DMS53 (cell line): ENCODE measurements at regions not wholly inside any gene's neighbourhood (a gene's known extent, or its start where the extent isn't known, plus 50 kb on each side); places are given as distances from the start of the nearest gene placed in this dataset.
"Not testable (repeated sequence)": the region's sequence is repeated elsewhere in the genome, so short reads cannot be mapped to it uniquely, and the experiment has no call there.

Source experiments
- DNase-seq: peaks from one replicate; lab custom pipeline; 2025; lab: John Stamatoyannopoulos, UW

DNA sequence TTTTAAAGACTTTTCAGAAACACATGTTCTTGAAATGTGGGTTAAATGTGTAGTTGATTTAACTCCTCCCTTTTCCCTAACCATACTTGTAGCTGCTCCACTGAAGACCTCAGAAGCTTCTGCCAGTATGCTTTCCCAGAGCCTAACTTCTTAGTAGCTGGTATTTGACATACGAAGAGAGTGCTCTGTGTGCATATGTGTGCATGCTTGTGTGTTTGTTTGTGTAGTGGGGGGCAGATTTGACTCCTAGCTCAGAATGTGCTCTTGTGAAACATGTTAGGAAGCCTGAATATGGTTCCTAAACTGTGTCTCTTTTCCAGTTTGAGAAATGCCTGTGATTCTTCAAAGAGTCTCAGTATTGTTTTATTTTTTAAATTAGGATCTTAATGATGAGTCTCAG, 420.4 kb downstream of the PCNX1 start:
- DNase-seq = no peak

DNA sequence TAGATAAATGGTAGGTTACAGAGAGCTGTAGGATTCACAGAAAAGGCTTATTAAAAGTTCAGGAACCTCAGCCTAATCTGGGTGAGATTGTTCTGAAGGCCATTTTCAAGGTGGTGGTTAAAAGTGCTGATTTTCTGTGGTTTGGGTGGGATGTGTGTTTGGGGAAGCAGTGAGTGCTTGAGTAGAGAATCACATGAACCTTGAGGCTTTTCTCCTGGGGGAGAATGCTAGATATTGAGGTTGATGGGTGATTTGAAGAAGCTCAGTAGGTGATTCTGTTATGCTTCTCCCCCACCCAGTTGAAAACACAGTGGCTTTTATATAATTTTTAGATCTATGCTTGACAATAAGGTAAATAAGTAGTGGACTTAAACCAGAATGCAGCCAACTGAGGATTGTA, 420.9 kb downstream of the PCNX1 start:
- DNase-seq = no peak

DNA sequence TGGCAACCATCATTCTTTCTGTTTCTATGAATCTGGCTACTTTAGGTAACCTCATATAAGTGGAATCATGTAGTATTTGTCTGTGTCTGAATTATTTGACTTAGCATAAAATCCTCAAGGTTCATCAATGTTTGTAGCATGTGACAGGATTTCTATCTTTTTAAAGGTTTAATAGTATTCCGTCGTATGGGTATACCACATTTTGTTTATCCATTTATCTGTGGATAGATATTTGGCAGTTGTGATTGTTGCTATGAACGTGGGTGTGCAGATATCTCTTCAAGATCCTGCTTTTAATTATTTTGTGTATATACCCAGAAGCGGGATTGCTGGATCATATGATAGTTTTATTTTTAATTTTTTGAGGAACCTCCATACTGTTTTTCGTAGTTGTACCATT, 421.7 kb downstream of the PCNX1 start:
- DNase-seq = no peak

DNA sequence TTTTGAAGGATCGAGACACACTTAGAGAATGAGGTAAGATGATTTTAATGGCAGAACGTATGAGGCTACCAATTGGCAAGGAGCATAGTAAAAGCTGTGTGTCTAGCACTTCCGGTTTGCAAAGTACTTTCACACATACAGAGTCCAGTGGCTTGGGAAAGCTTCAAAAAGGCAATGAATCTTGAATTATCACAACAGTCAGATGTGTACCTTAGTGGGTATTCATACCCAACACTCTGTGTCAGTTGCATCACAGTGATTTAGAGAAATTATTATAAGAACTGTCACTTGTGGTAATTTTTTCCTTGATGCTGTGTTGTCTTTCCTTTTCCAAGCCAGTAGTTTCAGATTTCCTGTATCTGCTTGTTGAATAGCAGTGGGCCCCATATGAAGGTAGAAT, 424.1 kb downstream of the PCNX1 start:
- DNase-seq = no peak

DNA sequence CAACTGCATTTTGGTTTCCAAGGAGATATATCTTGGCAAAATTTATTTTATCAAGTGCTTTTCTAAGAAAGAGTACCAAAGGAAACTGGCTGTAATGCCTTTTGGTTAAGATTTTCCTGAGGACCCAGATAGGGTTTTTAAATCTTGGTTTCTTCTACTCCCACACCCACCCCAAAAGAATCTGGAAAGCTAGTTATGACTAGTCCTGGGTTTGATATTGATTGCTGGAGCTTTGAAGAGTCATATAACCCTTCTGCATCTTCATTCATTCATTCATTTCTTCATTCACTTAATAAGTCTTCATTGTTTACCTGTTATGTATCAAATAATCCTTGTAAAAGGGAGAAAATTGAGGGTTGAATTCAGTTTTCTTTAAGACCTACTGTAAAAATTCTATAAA, 425.2 kb downstream of the PCNX1 start:
- DNase-seq = no peak

DNA sequence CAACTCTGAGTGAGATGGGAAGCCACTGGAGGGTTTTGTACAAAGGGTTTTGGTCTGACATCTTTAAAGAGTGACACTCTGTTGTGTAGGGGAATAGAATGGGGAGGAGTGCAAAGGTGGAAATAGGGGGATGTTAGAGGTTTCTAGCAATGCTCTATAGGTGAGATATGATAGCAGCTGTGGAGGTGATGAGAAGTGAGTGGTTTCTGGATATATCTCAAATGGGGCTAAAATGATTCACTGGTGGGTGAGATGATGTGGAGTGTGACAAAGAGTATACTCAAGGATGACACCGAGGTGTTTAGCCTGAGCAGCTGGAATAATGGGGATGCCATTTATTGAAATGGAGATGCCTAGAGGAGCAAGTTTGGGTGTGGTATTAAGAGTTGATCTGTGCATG, 426.4 kb downstream of the PCNX1 start:
- no peak for DNase-seq

DNA sequence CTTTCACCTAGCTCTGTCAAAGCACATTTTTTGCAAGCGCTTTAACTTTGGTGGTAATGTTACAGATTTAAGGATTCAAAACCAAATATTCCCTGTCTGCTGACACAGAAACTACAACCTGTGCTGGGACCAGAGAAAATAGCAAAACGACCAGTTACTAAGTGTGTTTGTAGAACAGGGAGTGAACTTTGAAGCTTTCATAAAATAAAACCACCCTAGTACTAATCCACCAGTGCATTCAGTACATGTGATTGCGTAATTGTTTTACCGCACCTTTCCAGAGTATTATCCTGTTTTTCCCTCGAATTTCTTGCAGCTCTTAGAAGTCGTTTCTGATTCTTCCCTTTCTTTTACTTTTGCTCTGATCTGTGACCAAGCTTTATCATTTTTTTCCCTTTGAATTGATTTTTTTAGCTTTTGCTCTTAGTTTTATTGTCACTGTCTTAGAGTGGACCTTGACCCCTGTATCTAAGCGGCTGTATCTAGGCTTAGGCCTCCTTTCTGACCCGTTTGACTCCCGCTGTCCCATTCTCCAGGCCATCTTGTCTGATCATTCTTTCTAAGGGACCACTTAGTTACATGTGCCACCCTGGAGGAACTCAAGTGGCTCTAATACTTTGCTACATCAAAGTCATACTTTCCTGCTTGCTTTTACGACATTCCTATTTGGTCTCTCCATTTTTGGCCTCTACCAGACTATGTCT, 429.4 kb downstream of the PCNX1 start:
- DNase-seq = no peak

DNA sequence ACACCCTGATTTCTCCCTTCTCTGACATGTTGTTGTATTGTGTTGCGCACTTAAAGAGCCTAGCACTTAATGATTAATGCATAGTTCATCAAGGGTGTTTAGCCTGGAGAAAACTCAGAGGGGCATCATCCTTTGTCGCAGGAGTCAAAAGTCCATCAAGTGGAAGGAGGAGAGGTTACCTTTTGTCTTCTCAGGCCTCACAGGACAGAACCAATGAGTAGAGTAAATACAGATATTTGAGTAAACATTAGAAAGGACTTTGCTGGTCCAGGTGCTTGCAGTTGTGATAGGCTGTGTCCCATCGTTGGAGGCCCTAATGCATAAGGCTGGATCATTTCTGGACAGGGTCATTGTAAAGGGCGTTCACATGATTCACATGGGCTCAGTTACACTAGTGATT, 430.9 kb downstream of the PCNX1 start:
- DNase-seq = peak; percentile 67

DNA sequence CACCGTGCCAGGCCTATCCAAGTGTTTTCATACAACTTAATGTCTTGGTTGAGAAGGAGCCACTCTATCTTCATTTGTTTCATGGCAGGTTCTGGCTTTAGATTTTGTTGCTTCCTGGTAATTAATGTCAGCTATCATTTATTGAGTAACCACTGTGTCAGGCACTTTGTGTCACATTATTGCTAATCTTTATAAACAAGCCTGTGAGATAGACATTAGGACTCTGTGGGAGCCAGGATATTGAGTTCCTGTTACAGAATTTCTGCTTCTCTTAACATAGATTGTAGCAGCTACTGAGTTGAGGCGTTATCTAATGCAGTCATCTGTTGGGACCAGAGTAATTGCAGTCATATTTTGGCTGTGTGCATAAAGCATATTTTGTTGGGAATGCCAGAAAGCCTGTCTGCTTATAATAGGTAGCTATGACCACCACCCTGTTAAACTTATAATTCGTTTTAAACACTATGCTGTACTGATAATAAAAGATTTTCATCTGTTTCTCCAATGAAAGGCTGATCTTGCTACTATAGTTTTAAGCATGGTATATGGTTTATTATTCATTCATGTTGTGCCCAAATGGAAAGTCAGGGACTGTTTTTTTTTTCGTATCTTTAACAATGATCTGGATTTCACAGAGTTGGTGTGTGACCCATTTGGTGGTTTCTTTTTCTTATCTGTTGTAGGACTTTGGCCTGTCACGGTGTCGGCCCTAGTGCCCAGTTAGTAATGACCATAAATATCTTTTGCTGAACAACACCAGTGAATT, 432.6 kb downstream of the PCNX1 start:
- no peak for DNase-seq

DNA sequence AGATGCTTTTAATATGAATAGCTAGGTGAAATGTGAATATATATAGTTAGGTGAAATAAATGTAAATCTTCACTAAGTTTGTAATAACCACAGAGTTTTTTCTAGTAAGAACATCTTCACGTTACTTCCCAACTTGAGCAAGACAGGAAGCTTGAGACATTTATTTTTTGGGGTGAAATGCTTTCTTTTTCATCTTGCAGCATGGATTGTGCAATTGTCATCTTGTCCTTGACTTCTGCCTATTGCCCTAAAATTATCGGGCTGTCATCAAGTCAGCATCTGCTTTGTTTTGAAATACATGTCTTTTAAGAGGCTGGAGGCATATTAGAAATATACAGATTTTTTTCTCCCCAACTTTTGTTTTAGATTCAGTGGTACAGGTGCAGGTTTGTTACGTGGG, 433.9 kb downstream of the PCNX1 start:
- DNase-seq = no peak

DNA sequence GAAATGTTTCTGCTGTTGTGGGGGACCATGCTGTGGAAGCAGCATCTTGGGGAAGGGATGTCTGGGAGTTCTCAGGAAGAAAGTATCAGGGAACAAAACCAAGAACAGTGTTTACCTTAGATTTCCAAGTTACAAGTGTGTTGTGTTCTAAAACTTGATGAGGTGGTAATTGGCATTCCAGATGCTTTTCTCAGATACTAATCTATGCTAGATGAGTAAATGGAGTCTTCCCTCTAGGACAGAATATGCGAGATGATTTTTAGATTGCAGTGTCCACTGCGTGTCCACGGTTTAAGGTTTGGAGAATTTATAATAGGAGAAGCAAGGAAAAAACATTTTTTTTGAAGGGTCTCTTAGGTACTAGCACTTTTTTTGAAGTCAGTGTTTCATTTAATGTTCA, 436.5 kb downstream of the PCNX1 start:
- no peak for DNase-seq

DNA sequence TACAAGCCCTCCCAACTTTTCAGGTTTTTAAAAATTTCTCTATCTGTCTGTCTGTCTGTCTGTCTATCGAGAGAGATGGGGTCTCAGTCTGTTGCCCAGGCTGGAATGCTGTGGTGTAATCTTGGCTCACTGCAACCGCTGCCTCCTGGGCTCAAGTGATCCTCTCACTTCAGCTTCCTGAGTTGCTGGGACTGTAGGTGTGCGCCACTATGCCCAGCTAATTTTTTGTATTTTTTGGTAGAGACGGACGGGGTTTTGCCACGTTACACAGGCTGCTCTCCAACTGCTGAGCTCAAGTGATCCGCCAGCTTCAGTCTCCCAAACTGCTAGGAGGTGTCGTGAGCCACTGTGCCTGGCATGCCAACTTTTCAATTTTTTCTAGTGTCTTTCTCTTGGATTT, 437.2 kb downstream of the PCNX1 start:
- no peak for DNase-seq

DNA sequence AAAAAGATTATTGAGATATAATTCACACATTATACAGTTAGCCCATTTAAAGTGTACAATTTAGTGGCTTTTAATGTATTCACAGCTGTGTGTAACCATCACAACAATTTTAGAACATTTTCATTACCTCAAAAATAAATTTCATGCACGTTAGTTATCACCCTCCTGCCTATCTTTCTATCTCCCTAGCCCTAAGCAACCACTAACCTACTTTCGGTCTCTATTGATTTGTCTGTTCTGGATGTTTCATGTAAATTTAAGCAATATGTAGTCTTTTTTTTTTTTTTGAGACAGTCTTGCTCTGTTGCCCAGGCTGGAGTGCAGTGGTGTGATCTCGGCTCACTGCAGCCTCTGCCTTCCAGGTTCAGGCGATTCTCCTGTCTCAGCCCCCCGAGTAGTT, 439.4 kb downstream of the PCNX1 start:
- no peak for DNase-seq

DNA sequence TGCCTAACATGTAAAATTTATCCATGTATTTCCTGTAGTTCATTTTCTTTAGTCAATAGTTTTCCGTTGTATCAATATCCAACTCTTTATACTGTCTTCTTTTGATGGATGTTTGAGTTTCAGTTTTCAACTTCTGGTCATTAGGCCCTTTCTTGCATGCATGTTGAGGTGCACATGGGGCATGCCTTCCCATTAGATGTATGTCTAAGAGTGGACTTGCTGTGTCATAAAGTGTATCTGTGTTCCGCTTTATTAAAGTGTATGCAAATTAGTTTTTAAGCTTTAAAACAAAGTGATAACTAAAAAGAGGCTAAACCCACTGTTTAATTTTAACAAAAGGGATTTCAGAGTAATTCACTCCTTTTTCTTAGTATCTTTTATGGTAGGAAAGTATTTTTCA, 441.1 kb downstream of the PCNX1 start:
- DNase-seq = no peak

DNA sequence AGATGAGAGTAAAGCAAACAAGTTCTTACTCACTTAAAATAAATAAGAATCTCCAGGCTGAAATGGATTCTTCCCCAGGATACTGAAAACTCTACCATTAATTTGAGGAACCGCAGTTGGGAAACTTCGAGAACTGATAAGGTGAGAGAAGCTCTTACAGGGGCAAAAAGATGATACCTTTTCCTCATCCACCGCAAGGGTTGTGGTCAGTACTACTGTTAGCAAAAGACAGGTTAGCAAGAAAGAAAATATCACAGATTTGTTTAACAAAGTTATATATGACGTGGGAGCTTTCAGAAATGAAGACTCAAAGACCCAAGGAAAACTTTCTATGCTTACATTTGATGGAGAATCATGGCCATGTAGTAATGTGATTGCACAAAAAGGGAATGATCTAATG, 441.6 kb downstream of the PCNX1 start:
- no peak for DNase-seq

DNA sequence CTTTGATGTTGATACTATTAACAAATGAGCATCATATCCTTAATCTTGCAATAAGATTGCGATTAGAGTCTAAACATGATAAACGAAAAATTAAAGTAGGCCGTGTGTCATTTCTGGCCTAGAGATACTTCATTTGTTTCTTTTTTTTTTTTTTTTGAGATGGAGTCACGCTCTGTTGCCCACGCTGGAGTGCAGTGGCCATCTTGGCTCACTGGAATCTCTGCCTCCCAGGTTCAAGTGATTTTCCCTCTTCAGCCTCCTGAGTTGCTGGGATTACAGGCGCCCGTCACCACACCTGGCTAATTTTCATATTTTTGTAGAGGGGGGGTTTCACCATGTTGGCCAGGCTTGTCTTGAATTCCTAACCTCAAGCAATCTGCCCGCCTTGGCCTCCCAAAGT, 446.9 kb downstream of the PCNX1 start:
- no peak for DNase-seq

DNA sequence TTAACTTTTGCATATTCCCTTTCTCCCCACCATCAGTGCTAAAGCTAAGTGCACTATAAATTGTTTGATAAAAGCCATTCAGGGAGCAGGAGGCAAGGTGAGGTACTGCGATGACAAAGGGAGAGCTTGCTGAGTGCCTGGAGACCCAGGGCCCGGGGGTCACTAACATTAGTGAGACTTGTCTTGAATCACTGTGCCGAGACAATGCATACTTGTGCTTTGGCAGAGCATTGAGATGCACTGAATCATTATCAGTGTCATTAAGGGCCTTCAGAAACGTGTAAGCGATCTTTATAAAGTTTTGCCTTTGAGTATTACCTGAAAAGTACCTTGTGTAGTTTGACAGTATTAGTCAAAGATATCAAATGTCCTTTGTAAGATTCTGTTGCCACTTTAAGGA, 447.5 kb downstream of the PCNX1 start:
- DNase-seq = no peak

DNA sequence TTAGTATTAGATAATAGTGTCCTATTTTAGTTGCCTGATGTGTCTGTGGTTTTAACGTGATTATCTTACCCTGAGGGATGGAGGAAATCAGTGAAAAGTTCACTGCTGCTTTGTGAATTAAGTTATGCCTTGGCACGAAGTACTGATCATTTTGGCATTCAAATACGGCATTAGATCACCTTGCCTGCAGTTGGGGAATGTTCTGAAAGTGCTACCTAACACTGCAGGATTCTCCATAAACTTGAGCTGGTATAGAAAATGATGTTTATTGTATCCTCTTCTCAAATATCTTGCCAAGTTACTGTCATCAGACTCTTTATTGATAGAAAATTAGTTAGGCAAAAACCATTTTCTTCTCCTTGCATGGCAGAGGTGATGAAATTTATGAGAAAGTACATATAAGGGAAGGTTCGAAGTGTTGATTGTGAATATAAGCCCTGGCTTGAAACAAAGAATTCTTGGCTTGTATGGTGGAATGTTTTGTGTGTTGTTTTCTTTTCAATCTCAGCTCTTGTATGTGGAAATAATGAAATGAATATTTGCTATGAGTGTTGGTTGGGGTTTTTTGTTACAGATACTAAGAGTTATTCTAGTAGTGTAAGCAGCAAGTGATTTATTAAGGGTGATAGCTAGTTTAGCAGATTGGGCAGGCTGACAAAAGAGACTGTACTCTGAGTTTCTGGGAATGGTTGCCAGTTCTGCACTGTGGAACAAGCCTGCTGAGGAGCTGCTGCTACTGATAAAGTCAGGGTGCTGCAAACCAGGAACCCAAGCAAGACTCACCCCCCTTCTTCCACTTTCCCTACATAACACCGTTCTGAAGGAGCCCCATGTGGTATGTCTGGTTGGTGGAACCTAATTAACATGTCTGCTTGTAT, 448.3 kb downstream of the PCNX1 start:
- DNase-seq = no peak

DNA sequence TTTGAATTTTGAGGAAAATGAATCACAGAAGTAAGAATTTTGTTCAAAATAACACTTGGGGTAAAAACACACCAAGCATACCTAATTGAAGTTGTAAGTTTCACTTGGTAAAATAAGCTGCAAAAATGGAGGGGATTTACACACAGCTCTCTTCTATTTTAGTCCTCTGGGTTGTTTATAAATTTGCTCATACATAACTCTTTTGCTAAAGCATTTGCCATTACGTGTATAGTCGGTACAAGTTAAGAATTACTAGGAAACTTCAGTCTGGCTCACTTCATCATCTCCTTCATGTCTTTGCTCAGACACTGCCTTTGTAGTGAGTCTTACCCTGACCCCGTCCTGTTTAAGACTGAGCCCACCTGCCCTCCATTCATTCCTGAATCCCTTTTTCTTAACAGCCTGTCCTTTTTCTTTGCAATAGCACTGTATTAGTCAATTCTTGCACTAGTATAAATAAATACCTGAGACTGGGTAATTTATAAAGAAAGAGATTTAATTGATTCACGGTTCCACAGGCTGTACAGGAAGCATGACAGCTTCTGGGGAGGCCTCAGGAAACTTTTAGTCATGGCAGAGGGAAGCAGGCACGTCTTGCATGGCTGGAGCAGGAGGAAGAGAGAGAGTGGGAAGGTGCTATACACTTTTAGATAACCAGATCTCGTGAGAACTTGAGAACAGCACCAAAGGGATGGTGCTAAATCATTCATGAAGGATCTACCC, 451.1 kb downstream of the PCNX1 start:
- no peak for DNase-seq

DNA sequence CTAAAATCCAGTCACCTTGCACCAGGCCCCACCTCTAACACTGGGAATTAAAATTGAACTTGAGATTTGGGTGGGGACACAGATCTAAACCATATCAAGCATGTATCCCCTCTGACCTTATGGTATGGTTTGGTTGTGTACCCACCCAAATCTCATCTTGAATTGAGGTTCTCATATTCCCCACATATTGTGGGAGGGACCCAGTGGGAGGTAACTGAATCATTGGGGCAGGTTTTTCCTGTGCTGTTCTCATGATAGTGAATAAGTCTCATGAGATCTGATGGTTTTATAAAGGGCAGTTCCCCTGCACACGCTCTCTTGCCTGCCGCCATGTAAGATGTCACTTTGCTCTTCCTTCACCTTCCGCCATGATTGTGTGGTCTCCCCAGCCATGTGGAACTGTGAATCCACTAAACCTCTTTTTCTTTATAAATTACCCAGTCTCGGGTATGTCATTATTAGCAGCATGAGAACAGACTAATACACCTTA, 451.7 kb downstream of the PCNX1 start:
- DNase-seq = not testable (repeated sequence)

DNA sequence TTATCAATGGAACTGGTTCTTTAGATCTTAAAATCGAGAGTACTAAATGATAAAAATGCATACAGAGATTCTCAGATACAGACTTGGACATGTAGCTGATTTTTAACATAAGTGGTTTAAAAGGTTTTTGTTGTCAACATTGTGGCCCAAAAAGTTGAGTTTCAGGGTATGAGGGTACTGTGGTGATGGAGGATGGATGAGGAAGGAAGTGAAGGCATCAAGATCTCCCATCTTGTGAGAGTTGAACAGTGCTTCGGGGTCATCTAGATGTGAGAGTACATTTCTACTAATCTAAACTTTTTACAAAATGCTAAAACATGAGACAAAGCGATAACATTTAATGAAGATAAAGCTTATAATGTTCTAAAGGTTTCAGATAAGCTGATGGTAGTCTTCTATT, 452.6 kb downstream of the PCNX1 start:
- no peak for DNase-seq

DNA sequence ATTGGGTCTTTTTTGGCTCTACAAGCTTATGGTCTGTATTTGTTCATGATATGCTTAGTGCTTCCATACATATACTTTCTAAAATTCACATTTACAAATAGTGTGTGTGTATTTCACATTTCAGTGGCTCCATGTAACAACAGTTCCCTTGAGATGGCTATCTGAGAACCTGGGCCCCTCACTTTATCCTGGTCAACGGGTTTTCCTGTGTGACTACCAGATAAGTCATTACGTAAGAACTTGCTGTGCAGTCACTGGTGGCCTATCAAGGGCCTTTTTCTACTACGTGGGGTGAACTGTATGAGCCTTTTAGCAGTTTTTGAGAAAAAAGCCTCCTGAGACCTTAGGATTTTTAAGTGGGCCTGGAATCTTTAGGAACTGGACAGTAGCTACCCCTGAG, 454.1 kb downstream of the PCNX1 start:
- DNase-seq = no peak
